Islet of Langerhans (tissue), 1 donor: ENCODE measurements at regions not wholly inside any gene's neighbourhood (a gene's known extent, or its start where the extent isn't known, plus 50 kb on each side); places are given as distances from the start of the nearest gene placed in this dataset.

Experiments
- FAIRE-seq: peaks from one replicate; lab custom pipeline; 2011; peaks lifted over from hg19 to GRCh38; lab: Jason Lieb, UNC

GRCh38 chr14:26766726-26767125 lies 168.9 kb upstream of the NOVA1 start:
- FAIRE-seq, result no peak

GRCh38 chr14:26773906-26774593 lies 176.2 kb upstream of the NOVA1 start:
- FAIRE-seq, result no peak

- FAIRE-seq, result no peak
Observed at GRCh38 chr14:26775765-26776563, 178.1 kb upstream of the NOVA1 start.

GRCh38 chr14:26791117-26791806 lies 193.4 kb upstream of the NOVA1 start:
- FAIRE-seq, result no peak

- FAIRE-seq, result no peak
Observed at GRCh38 chr14:26794731-26795130, 196.9 kb upstream of the NOVA1 start.

GRCh38 chr14:26808407-26808806 lies 210.6 kb upstream of the NOVA1 start:
- no peak for FAIRE-seq

GRCh38 chr14:26810631-26811030 lies 212.8 kb upstream of the NOVA1 start:
- FAIRE-seq, result no peak

- FAIRE-seq, result no peak
Observed at GRCh38 chr14:26811756-26812305, 214.0 kb upstream of the NOVA1 start.

GRCh38 chr14:26820138-26820537 lies 222.3 kb upstream of the NOVA1 start:
- FAIRE-seq, result no peak

GRCh38 chr14:26820572-26820971 lies 222.7 kb upstream of the NOVA1 start:
- FAIRE-seq, result no peak

- FAIRE-seq, result no peak
Observed at GRCh38 chr14:26828741-26829140, 230.9 kb upstream of the NOVA1 start.

GRCh38 chr14:26833621-26834176 lies 235.9 kb upstream of the NOVA1 start:
- no peak for FAIRE-seq

- no peak for FAIRE-seq
Observed at GRCh38 chr14:26835979-26836570, 238.2 kb upstream of the NOVA1 start.

GRCh38 chr14:26839481-26839880 lies 241.6 kb upstream of the NOVA1 start:
- no peak for FAIRE-seq

GRCh38 chr14:26841326-26841725 lies 243.5 kb upstream of the NOVA1 start:
- no peak for FAIRE-seq

- peak; percentile 88 for FAIRE-seq
Observed at GRCh38 chr14:26841920-26842741, 244.3 kb upstream of the NOVA1 start.

- peak; percentile 9 for FAIRE-seq
Observed at GRCh38 chr14:26845151-26845818, 247.5 kb upstream of the NOVA1 start.

- no peak for FAIRE-seq
Observed at GRCh38 chr14:26846388-26846787, 248.6 kb upstream of the NOVA1 start.

GRCh38 chr14:26849514-26849913 lies 251.7 kb upstream of the NOVA1 start:
- FAIRE-seq, result no peak

- FAIRE-seq, result no peak
Observed at GRCh38 chr14:26851793-26852192, 254.0 kb upstream of the NOVA1 start.
